ENCODE measurements at regions not wholly inside any gene's neighbourhood (a gene's known extent, or its start where the extent isn't known, plus 50 kb on each side); places are given as distances from the start of the nearest gene placed in this dataset.

GRCh38 chr2:177030451-177031105 lies 182.0 kb upstream of the HNRNPA3 start:
- Histone ChIP-seq H3K36me3 (ENCODE audit: control insufficient read depth, insufficient read depth, low read length) (no peaks in the 10 kb centered on the region), H3K27me3 (ENCODE audit: control insufficient read depth, insufficient read depth, low read length) (no peaks in the 10 kb centered on the region), H3K4me3 (ENCODE audit: low read depth, low read length) (no peak overlapping the region)
- no peak for DNase-seq (ENCODE audit: low read depth)
- TF ChIP-seq, protein P1, sequence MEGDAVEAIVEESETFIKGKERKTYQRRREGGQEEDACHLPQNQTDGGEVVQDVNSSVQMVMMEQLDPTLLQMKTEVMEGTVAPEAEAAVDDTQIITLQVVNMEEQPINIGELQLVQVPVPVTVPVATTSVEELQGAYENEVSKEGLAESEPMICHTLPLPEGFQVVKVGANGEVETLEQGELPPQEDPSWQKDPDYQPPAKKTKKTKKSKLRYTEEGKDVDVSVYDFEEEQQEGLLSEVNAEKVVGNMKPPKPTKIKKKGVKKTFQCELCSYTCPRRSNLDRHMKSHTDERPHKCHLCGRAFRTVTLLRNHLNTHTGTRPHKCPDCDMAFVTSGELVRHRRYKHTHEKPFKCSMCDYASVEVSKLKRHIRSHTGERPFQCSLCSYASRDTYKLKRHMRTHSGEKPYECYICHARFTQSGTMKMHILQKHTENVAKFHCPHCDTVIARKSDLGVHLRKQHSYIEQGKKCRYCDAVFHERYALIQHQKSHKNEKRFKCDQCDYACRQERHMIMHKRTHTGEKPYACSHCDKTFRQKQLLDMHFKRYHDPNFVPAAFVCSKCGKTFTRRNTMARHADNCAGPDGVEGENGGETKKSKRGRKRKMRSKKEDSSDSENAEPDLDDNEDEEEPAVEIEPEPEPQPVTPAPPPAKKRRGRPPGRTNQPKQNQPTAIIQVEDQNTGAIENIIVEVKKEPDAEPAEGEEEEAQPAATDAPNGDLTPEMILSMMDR (IDR thresholded peaks at IDR 0.05; ENCODE audit: insufficient read depth, low read depth, low read length) = no peak
- CTCF ChIA-PET = no interaction called here
- POLR2A ChIA-PET = no interaction called here

GRCh38 chr2:177031438-177032180 lies 181.0 kb upstream of the HNRNPA3 start:
- no peak for DNase-seq (ENCODE audit: low read depth)
- no peaks in the 10 kb centered on the region for H3K27me3 ChIP-seq (ENCODE audit: control insufficient read depth, insufficient read depth, low read length)
- ChIA-PET CTCF (no interaction called here), POLR2A (no interaction called here)
- no peaks in the 10 kb centered on the region for H3K36me3 ChIP-seq (ENCODE audit: control insufficient read depth, insufficient read depth, low read length)
- TF ChIP-seq, protein P1 (IDR thresholded peaks at IDR 0.05; ENCODE audit: insufficient read depth, low read depth, low read length) = no peak
- no peak overlapping the region for H3K4me3 ChIP-seq (ENCODE audit: low read depth, low read length)

- TF ChIP-seq, protein P1 (IDR thresholded peaks at IDR 0.05; ENCODE audit: insufficient read depth, low read depth, low read length) = no peak
- Histone ChIP-seq H3K4me3 (ENCODE audit: low read depth, low read length) (no peak overlapping the region), H3K27me3 (ENCODE audit: control insufficient read depth, insufficient read depth, low read length) (peaks cover 2% of the 10 kb centered on the region), H3K36me3 (ENCODE audit: control insufficient read depth, insufficient read depth, low read length) (no peaks in the 10 kb centered on the region)
- POLR2A ChIA-PET = no interaction called here
- CTCF ChIA-PET = interaction anchor here (1.4 to 1.9 kb wide), 2 partner anchors 8 to 12 kb away, joined by 3 to 6 read pairs; no protein-coding TSS in a partner anchor
- no peak for DNase-seq (ENCODE audit: low read depth)
These were observed 175.8 kb upstream of the HNRNPA3 start for GRCh38 chr2:177036747-177037146.

- POLR2A ChIA-PET = no interaction called here
- DNase-seq (ENCODE audit: low read depth) = no peak
- TF ChIP-seq, protein P1 (IDR thresholded peaks at IDR 0.05; ENCODE audit: insufficient read depth, low read depth, low read length) = no peak
- CTCF ChIA-PET = interaction anchor here (1.4 to 1.9 kb wide), 2 partner anchors 7 to 13 kb away, joined by 3 to 6 read pairs; no protein-coding TSS in a partner anchor
- peaks cover 2% of the 10 kb centered on the region for H3K27me3 ChIP-seq (ENCODE audit: control insufficient read depth, insufficient read depth, low read length)
- no peak overlapping the region for H3K4me3 ChIP-seq (ENCODE audit: low read depth, low read length)
- no peaks in the 10 kb centered on the region for H3K36me3 ChIP-seq (ENCODE audit: control insufficient read depth, insufficient read depth, low read length)
These were observed 175.0 kb upstream of the HNRNPA3 start for GRCh38 chr2:177037569-177037968.

GRCh38 chr2:177038787-177039484 lies 173.7 kb upstream of the HNRNPA3 start:
- POLR2A ChIA-PET = no interaction called here
- TF ChIP-seq, protein P1 (IDR thresholded peaks at IDR 0.05; ENCODE audit: insufficient read depth, low read depth, low read length) = no peak
- DNase-seq (ENCODE audit: low read depth) = no peak
- Histone ChIP-seq H3K27me3 (ENCODE audit: control insufficient read depth, insufficient read depth, low read length) (peaks cover 2% of the 10 kb centered on the region), H3K4me3 (ENCODE audit: low read depth, low read length) (no peak overlapping the region), H3K36me3 (ENCODE audit: control insufficient read depth, insufficient read depth, low read length) (no peaks in the 10 kb centered on the region)
- CTCF ChIA-PET = no interaction called here
